Stomach smooth muscle (tissue), 2 donors: ENCODE measurements at regions not wholly inside any gene's neighbourhood (a gene's known extent, or its start where the extent isn't known, plus 50 kb on each side); places are given as distances from the start of the nearest gene placed in this dataset.

Experiments used
- H3K27ac ChIP-seq: one replicate; pipeline ENCODE4 v1.7.0; 2013; ENCODE audit warnings: mild to moderate bottlenecking, low read length, inconsistent platforms
- H3K27me3 ChIP-seq, 2 donors: one replicate each; pipeline ENCODE4 v1.7.0; 2013; ENCODE audit warnings: low read length in 2 of 2; ENCODE audit not compliant: insufficient read depth in 2 of 2, control insufficient read depth in 1 of 2
- H3K36me3 ChIP-seq, 2 donors: one replicate each; pipeline ENCODE4 v1.7.0; 2013; ENCODE audit warnings: low read length in 2 of 2; ENCODE audit not compliant: control insufficient read depth in 2 of 2, insufficient read depth in 2 of 2
- H3K4me1 ChIP-seq: one replicate; pipeline ENCODE4 v1.7.0; 2013; ENCODE audit warnings: low read length; ENCODE audit not compliant: control insufficient read depth, insufficient read depth
- H3K4me3 ChIP-seq, 2 donors: one replicate each; pipeline ENCODE4 v1.7.0; 2013; ENCODE audit warnings: low read length in 2 of 2
- H3K9ac ChIP-seq, 2 donors: one replicate each; pipeline ENCODE4 v1.7.0; 2013; ENCODE audit warnings: low read length in 2 of 2, mild to moderate bottlenecking in 1 of 2
- H3K9me3 ChIP-seq, 2 donors: one replicate each; pipeline ENCODE4 v1.7.0; 2013; ENCODE audit warnings: low read length in 2 of 2; ENCODE audit not compliant: control insufficient read depth in 2 of 2
- donor health status: healthy.
- donor health status: Pancreatic carcinoma.

DNA sequence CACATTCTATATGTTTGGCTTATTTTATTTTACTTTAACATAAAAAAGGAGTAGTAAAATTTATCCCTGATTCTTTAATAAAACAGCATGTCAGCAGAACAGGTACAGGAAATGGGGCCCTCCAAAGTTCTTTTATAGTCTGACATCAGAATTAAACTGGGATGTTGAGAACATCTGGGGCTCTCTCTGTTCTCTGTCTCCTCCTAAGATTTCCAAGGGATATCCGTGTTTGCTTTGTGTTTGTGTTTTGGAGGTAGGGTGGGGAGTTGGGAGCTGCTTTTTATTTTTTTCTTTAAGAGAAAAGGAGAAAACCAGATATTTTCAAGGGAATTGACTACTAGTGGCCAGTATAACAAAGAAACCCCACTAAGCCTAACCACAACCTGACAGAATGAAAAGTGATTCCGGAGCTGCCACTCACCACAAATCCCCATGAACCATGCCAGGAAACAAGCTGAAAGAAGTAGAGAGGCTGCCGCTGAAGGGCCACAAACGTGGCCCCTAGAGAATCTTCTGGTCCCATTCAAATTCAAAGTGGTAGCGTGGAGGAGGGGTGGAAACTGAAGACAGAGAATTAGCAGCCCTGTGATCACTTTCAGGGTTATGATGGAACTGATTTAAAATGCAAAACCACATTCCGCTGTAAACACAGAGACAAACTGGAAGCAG, 369.6 kb upstream of the ADGRL2 start:
- Histone ChIP-seq H3K36me3 (no peaks in the 10 kb centered on the region), H3K4me3 (no peak overlapping the region), H3K9ac (no peak overlapping the region), H3K27me3 (no peaks in the 10 kb centered on the region), H3K9me3 (no peaks in the 10 kb centered on the region), H3K4me1 (no peaks in the 10 kb centered on the region), H3K27ac (no peak overlapping the region)

DNA sequence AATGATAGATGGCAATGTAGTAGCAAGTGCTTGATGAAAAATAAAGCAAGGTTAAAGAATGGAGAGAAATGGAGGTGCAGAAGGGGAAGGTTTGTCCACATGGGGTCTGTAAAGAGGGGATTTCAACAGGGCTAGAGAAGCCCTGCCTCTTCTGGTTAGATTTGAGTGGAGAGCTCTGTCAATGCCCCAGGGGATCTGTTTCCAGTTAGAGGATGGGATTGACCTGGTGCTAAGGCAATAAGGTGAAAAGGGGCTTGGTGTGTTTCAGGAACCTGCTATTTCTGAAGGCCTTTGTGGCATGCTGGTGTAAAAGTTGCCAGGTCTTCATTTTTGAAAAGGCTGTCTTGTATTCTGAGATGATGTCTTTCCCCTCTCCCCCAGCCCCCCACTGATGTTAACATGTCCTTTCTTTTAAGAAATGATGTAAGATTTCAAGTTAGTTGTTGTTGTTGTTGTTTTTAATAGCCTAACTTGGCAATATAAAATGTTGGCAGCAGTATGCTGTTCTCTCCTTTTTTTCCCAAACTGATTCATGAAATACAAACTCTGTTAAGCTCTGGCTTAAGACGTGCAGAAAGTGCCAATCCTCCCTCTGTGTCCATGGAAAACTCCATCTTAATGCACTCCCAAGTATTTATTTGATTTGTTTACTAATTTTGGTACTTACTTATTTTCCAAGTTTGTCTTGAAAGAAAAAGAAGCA, 370.3 kb upstream of the ADGRL2 start:
- Histone ChIP-seq H3K27ac (no peak overlapping the region), H3K27me3 (no peaks in the 10 kb centered on the region), H3K36me3 (no peaks in the 10 kb centered on the region), H3K9ac (no peak overlapping the region), H3K9me3 (no peaks in the 10 kb centered on the region), H3K4me3 (no peak overlapping the region), H3K4me1 (no peaks in the 10 kb centered on the region)

DNA sequence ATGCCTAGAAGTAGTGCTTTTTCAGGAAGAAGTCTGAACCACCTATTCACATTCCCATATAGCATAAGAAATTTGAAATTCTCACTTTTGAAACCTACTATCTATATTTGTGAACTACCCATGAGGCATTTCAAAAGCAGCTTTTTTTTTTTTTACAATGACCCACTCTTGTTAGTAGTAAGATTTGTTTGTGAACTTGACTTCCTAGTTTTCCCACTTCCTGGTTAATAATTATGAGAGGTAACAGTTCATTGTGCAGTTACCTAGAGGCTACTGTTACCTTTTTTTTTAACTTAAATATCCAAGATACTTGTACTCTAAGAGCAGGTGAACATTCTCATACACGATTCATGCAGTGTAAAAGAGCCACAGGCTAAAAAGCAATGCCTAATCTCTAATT, 371.7 kb upstream of the ADGRL2 start:
- Histone ChIP-seq H3K9me3 (no peaks in the 10 kb centered on the region), H3K27me3 (no peaks in the 10 kb centered on the region), H3K4me1 (no peaks in the 10 kb centered on the region), H3K9ac (no peak overlapping the region), H3K36me3 (no peaks in the 10 kb centered on the region), H3K27ac (no peak overlapping the region), H3K4me3 (no peak overlapping the region)

DNA sequence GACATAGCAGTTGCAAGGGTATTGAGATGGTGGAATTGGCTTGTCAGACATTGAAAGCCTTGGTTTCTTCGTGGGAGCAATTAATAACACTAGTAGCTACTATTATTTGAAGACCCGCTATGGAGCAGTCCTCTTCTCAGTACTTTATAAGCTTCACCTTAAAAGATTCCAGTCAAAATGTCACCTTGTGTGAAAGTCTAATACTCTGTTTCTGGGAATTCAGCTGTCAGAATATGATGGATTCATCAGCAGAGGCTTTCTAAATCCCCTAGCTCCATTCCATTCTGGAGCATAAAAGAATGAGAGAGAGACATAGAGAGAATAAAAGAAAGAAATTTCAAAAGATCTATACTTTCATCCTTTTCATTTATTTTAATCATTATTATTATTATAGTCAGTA, 375.9 kb upstream of the ADGRL2 start:
- H3K4me3 ChIP-seq = no peak overlapping the region
- H3K36me3 ChIP-seq = no peaks in the 10 kb centered on the region
- H3K27ac ChIP-seq = no peak overlapping the region
- no peak overlapping the region for H3K9ac ChIP-seq
- H3K9me3 ChIP-seq = no peaks in the 10 kb centered on the region
- H3K27me3 ChIP-seq = no peaks in the 10 kb centered on the region
- H3K4me1 ChIP-seq = no peaks in the 10 kb centered on the region

DNA sequence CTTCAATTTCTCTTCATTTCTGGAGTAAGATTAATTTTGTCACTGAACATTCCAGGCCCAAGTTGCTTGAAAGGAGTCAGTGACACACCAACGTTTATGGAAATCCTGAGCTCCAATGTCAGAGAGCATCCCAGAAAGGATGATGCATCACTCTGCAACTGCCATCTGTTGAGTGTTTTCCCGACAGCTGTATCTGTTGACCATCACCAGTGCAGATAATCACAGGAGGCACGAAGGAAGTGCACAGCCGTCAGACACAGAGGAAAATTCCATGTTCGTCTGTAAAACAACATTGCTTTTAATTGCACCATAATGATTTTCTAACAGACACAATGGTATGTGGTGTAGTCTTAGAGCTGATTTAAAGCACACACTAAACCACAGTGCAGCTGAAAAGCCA, 376.7 kb upstream of the ADGRL2 start:
- Histone ChIP-seq H3K9ac (no peak overlapping the region), H3K4me1 (no peaks in the 10 kb centered on the region), H3K27me3 (no peaks in the 10 kb centered on the region), H3K27ac (no peak overlapping the region), H3K36me3 (no peaks in the 10 kb centered on the region), H3K4me3 (no peak overlapping the region), H3K9me3 (no peaks in the 10 kb centered on the region)

DNA sequence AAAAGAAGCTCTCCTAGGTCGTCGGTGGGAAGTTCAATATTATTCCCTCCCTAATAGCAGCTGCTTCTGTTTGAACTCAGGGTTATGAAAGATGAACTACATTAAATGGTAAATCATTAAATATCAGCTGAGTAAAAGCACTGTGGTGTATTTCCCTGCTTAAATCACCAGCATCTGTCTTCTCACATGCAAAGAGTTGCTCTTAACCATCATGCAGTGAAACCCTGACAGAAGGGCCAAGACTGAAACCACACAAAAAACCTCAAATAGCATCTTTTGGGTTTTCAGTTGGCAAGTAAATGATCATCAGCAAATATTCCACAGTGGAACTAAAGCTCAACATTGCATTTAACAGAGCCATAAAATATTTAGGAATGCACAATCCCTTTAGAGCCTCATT, 380.0 kb upstream of the ADGRL2 start:
- no peak overlapping the region for H3K27ac ChIP-seq
- H3K36me3 ChIP-seq = no peaks in the 10 kb centered on the region
- no peak overlapping the region for H3K4me3 ChIP-seq
- no peaks in the 10 kb centered on the region for H3K27me3 ChIP-seq
- H3K4me1 ChIP-seq = no peaks in the 10 kb centered on the region
- H3K9ac ChIP-seq = no peak overlapping the region
- no peaks in the 10 kb centered on the region for H3K9me3 ChIP-seq

DNA sequence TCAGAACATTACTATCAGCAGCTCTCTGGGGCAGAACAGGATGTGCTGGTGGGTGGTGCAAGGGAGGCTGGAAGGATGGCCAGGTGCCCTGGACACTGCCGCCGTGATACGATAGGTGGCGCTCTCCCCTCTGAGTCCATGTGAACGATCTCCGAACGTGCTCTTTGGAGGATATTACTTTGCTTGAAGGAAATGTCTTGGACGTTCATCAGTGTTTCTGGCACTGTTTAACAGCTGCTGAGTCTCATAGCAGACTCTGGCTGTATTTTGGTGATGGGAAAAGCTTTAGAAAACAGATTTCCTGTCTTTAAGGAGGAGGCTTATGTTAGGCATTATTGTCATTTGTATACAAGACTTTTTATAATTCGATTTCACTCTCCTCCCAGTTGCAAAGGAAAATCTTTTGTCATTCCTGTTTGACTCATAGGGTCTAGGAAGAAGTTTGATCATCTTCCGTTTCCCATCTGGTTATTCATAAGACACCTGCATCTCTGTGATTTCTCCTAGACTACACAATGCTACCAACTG, 386.2 kb upstream of the ADGRL2 start:
- Histone ChIP-seq H3K4me1 (no peaks in the 10 kb centered on the region), H3K36me3 (no peaks in the 10 kb centered on the region), H3K27me3 (no peaks in the 10 kb centered on the region), H3K4me3 (no peak overlapping the region), H3K9me3 (no peaks in the 10 kb centered on the region), H3K27ac (no peak overlapping the region), H3K9ac (no peak overlapping the region)

DNA sequence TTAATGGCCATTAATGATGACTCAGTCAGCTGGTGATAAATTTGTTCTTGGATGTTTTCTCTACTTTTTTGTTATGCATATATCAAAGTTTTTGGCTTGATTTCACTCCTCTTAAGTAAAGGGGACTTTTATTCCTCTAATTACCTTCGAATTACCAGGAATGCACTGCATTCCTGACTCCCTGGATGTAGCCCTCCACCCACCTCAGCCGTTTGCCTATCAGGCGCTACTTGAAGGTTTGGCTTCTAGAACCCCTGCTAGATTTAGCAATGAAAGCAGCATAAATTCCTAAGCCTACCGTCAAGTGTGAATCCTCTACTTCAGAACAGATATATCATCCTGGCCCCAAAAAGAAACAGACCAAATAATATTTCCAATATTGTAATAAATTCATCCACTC, 387.8 kb upstream of the ADGRL2 start:
- Histone ChIP-seq H3K4me1 (no peaks in the 10 kb centered on the region), H3K36me3 (no peaks in the 10 kb centered on the region), H3K27ac (no peak overlapping the region), H3K27me3 (no peaks in the 10 kb centered on the region), H3K9me3 (no peaks in the 10 kb centered on the region), H3K9ac (no peak overlapping the region), H3K4me3 (no peak overlapping the region)

DNA sequence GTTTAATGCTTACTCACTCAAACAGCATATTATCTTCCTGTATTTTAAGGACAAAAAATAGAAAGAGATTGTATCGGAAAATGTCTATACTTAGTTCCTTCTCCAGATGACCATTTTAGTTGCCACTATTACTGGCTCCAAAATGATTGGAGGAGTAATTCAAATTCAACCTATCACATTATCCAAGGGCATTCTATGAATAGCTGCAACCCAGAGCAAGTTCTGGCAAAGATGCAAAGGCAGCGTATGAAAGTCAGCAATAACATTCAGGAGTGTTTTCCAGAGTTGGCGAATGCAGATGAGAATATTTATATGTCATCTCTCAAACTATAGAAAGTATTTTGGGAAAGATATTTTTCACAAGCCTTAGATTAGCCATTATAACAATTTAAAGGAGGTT, 389.8 kb upstream of the ADGRL2 start:
- H3K27ac ChIP-seq = no peak overlapping the region

DNA sequence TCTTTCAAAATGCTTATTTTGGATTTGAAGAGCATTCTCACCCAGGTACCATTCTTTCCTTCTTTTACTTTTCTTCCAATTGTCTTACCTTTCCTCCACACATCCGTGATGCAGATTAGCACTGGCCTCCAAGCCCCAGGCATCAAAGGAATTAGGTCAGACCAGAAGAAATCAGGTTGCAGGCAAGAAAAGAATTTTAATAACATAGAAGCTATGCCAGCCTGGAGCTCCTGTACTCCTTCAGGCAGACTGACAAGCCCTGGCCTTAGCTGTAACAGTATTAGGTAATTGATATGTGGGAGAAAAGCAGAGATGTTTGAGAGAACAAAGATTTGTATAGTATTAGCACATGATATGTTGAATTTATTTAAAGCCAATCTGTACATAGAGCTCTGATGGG, 390.4 kb upstream of the ADGRL2 start:
- no peak overlapping the region for H3K9ac ChIP-seq
- H3K9me3 ChIP-seq = no peaks in the 10 kb centered on the region
- no peaks in the 10 kb centered on the region for H3K27me3 ChIP-seq
- no peak overlapping the region for H3K4me3 ChIP-seq
- H3K36me3 ChIP-seq = no peaks in the 10 kb centered on the region
- H3K27ac ChIP-seq = no peak overlapping the region
- H3K4me1 ChIP-seq = no peaks in the 10 kb centered on the region

More for the DNA sequence above, 389.8 kb upstream of the ADGRL2 start:
- no peak overlapping the region for H3K4me3 ChIP-seq
- no peaks in the 10 kb centered on the region for H3K36me3 ChIP-seq
- H3K4me1 ChIP-seq = no peaks in the 10 kb centered on the region
- H3K9ac ChIP-seq = no peak overlapping the region
- H3K9me3 ChIP-seq = no peaks in the 10 kb centered on the region
- no peaks in the 10 kb centered on the region for H3K27me3 ChIP-seq

DNA sequence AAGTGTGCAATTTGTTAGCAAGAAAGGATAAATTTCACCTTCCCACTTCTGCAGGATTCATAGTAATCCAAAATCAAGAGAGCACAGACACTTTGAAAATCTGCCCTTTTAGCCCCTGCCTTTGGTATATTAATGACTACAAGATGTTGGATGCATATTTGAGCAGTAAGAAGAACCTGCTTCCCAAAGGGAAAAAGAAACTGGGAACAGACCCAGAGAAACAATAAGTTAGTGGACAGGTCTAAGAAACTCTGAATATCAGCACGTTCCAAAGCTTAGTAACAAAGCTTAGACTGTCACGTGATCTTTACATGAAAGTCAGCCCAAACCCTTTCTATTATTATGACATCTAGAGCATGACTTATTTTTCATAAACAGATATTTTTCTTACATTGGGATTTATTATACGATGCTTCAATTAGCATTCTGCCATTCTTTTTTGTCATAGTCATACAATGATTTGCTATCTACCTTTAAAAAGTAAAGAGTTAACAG, 390.9 kb upstream of the ADGRL2 start:
- no peak overlapping the region for H3K27ac ChIP-seq
- H3K9ac ChIP-seq = no peak overlapping the region
- H3K9me3 ChIP-seq = no peaks in the 10 kb centered on the region
- no peaks in the 10 kb centered on the region for H3K27me3 ChIP-seq
- H3K4me1 ChIP-seq = no peaks in the 10 kb centered on the region
- H3K36me3 ChIP-seq = no peaks in the 10 kb centered on the region
- no peak overlapping the region for H3K4me3 ChIP-seq
